GM23248 (cell line): ENCODE measurements at regions not wholly inside any gene's neighbourhood (a gene's known extent, or its start where the extent isn't known, plus 50 kb on each side); places are given as distances from the start of the nearest gene placed in this dataset.

Experiments
- EZH2 ChIP-seq: fragments of 200-600 bp; sonication (generic); IDR thresholded peaks from 2 replicates; pipeline ENCODE4 v1.6.1; 2018; ENCODE audit warnings: antibody characterized with exemption, mild to moderate bottlenecking; ENCODE audit not compliant: insufficient read depth, poor library complexity, severe bottlenecking
- EZH2phosphoT487 ChIP-seq: fragments of 200-600 bp; sonication (generic); IDR thresholded peaks from 2 replicates; pipeline ENCODE4 v1.6.1; 2018; ENCODE audit warnings: antibody characterized with exemption, moderate library complexity, mild to moderate bottlenecking, low read depth; ENCODE audit not compliant: insufficient read depth

GRCh38 chr10:25675204-25675603 is 258.8 kb upstream of the MYO3A start:
- TF ChIP-seq EZH2 (no peak), EZH2phosphoT487 (no peak)
